SU-DHL-6 (cell line): ENCODE measurements at regions not wholly inside any gene's neighbourhood (a gene's known extent, or its start where the extent isn't known, plus 50 kb on each side); places are given as distances from the start of the nearest gene placed in this dataset.

Experiments used
- H2AFZ ChIP-seq: fragments of 200-600 bp; sonication (generic); 2 replicates; pipeline ENCODE4 v1.6.1; 2014; ENCODE audit warnings: low read depth, mild to moderate bottlenecking, moderate library complexity, mixed read lengths, antibody characterized with exemption, low read length; ENCODE audit not compliant: severe bottlenecking
- H3F3A ChIP-seq: fragments of 200-600 bp; shearing (Covaris generic); 2 replicates; pipeline ENCODE4 v1.6.0; 2016; ENCODE audit warnings: antibody characterized with exemption, mild to moderate bottlenecking; ENCODE audit not compliant: insufficient read depth
- H3K27ac ChIP-seq: fragments of 200-600 bp; sonication (generic); 2 replicates; pipeline ENCODE4 v1.5.1; 2016; ENCODE audit warnings: low read depth, mild to moderate bottlenecking, low read length, moderate library complexity, mixed read lengths
- H3K27me3 ChIP-seq: fragments of 200-600 bp; sonication (generic), shearing (Covaris generic); 2 replicates; pipeline ENCODE4 v1.6.0; 2014; ENCODE audit warnings: mild to moderate bottlenecking, low read length
- H3K36me3 ChIP-seq: fragments of 200-600 bp; sonication (generic); 2 replicates; pipeline ENCODE4 v1.6.1; 2014; ENCODE audit warnings: mild to moderate bottlenecking, low read length, mixed read lengths
- H3K4me2 ChIP-seq: fragments of 300-600, 200-600 bp; shearing (Covaris generic), sonication (generic); 2 replicates; pipeline ENCODE4 v1.6.0; 2014; ENCODE audit warnings: low read length, low read depth, mild to moderate bottlenecking; ENCODE audit not compliant: poor library complexity, severe bottlenecking
- H3K4me3 ChIP-seq: fragments of 200-600 bp; sonication (generic); 2 replicates; pipeline ENCODE4 v1.5.1; 2014; ENCODE audit warnings: antibody characterized with exemption, low read length, mild to moderate bottlenecking, mixed read lengths; ENCODE audit not compliant: insufficient read depth, poor library complexity, severe bottlenecking
- H3K79me2 ChIP-seq: fragments of 200-600 bp; sonication (generic); 2 replicates; pipeline ENCODE4 v1.6.1; 2014; ENCODE audit warnings: mild to moderate bottlenecking, low read length, moderate library complexity; ENCODE audit not compliant: insufficient read depth
- H3K9ac ChIP-seq: fragments of 200-600 bp; sonication (generic); 2 replicates; pipeline ENCODE4 v1.7.0; 2014; ENCODE audit warnings: mild to moderate bottlenecking, low read length
- H3K9me2 ChIP-seq: fragments of 200-600 bp; sonication (generic); replicated peaks from 2 replicates; pipeline ENCODE4 v1.6.1; 2014; ENCODE audit warnings: low read length; ENCODE audit not compliant: insufficient read depth
- H3K9me3 ChIP-seq: fragments of 200-600 bp; sonication (generic); 2 replicates; pipeline ENCODE4 v1.6.1; 2014; ENCODE audit warnings: low read length, mixed read lengths; ENCODE audit not compliant: insufficient read depth
- H4K20me1 ChIP-seq: fragments of 200-600 bp; sonication (generic); 2 replicates; pipeline ENCODE4 v1.6.1; 2014; ENCODE audit warnings: low read depth, mild to moderate bottlenecking, antibody characterized with exemption, low read length, moderate library complexity, mixed read lengths
- EZH2phosphoT487 ChIP-seq: fragments of 200-600 bp; sonication (generic), shearing (Covaris generic); conservative IDR thresholded peaks from 2 replicates; pipeline ENCODE4 v1.6.1; 2018; ENCODE audit warnings: mild to moderate bottlenecking, antibody characterized with exemption, low read length, moderate library complexity, mixed read lengths
- TF ChIP-seq, protein P1 (sequence below): fragments of 200-600 bp; sonication (generic); IDR thresholded peaks from one replicate; pipeline ENCODE4 v1.5.1; 2017; ENCODE audit warnings: antibody characterized with exemption, mild to moderate bottlenecking, low read length, moderate library complexity; ENCODE audit not compliant: insufficient read depth, poor library complexity, severe bottlenecking

DNA sequence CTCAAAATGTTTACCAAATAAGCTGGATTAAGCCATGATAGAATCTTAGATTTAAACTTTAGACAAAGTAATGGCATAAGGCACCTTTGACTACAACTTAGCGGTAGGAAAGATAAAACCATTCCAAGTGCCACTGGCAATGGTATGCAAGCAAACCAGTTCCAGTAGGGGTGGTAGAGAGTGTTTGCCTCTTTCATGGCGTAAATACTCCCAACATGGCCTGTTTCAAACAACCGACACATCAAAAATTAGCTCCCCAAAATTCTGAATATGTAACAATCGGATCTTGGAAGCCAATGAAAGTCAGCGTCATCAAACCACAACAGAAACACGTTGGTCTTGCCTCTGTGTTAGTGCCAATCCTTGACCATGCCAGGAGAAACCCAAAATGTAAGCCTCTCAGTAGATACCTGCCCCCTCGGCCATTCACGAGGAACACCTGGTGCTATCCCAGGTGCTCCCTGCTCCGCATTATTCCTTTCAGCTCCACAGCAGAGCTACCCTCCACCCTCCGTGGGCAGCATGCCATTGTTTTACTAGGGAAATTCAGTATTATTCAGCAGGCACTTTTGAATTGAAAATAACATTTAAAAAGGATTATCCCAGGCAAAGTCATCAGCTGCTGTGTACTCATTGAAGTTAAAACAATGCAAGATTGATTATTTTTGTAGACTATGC lies 307.8 kb upstream of the CDH11 start:
- Histone ChIP-seq H3K9me2 (no peaks in the 10 kb centered on the region), H3F3A (no peaks in the 10 kb centered on the region), H4K20me1 (no peaks in the 10 kb centered on the region), H3K27ac (no peak overlapping the region), H3K36me3 (no peaks in the 10 kb centered on the region), H3K9me3 (no peaks in the 10 kb centered on the region), H3K4me2 (no peak overlapping the region), H2AFZ (no peak overlapping the region), H3K79me2 (no peaks in the 10 kb centered on the region), H3K27me3 (no peaks in the 10 kb centered on the region), H3K4me3 (no peak overlapping the region), H3K9ac (no peak overlapping the region)
- TF ChIP-seq, protein P1, sequence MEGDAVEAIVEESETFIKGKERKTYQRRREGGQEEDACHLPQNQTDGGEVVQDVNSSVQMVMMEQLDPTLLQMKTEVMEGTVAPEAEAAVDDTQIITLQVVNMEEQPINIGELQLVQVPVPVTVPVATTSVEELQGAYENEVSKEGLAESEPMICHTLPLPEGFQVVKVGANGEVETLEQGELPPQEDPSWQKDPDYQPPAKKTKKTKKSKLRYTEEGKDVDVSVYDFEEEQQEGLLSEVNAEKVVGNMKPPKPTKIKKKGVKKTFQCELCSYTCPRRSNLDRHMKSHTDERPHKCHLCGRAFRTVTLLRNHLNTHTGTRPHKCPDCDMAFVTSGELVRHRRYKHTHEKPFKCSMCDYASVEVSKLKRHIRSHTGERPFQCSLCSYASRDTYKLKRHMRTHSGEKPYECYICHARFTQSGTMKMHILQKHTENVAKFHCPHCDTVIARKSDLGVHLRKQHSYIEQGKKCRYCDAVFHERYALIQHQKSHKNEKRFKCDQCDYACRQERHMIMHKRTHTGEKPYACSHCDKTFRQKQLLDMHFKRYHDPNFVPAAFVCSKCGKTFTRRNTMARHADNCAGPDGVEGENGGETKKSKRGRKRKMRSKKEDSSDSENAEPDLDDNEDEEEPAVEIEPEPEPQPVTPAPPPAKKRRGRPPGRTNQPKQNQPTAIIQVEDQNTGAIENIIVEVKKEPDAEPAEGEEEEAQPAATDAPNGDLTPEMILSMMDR = no peak
- TF ChIP-seq EZH2phosphoT487 = no peak

DNA sequence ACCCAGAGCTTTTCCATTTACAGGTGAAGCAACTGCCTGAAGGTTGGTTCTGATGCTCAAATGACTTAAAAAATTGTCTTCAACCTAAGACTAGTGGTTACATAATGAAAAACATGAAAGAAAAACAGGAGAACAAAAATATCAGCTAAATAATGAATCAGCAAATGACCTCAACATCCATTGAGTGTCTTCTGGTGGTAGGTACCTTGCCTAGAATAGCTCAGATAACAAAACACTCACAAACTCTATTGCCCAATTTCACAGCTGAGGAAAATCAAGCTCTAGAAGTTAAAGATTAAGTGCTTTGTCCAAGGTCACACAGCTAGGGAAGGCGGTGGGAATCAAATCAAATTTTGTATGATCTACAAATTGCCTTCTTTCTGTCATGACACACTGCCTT lies 304.6 kb upstream of the CDH11 start:
- no peak overlapping the region for H3K4me3 ChIP-seq
- no peaks in the 10 kb centered on the region for H3F3A ChIP-seq
- no peak overlapping the region for H3K27ac ChIP-seq
- no peaks in the 10 kb centered on the region for H4K20me1 ChIP-seq
- H2AFZ ChIP-seq = no peak overlapping the region
- H3K36me3 ChIP-seq = no peaks in the 10 kb centered on the region
- no peaks in the 10 kb centered on the region for H3K27me3 ChIP-seq
- no peak for TF ChIP-seq EZH2phosphoT487
- TF ChIP-seq, protein P1 = no peak
- H3K4me2 ChIP-seq = no peak overlapping the region
- no peaks in the 10 kb centered on the region for H3K79me2 ChIP-seq
- H3K9me2 ChIP-seq = no peaks in the 10 kb centered on the region
- no peak overlapping the region for H3K9ac ChIP-seq
- H3K9me3 ChIP-seq = no peaks in the 10 kb centered on the region

DNA sequence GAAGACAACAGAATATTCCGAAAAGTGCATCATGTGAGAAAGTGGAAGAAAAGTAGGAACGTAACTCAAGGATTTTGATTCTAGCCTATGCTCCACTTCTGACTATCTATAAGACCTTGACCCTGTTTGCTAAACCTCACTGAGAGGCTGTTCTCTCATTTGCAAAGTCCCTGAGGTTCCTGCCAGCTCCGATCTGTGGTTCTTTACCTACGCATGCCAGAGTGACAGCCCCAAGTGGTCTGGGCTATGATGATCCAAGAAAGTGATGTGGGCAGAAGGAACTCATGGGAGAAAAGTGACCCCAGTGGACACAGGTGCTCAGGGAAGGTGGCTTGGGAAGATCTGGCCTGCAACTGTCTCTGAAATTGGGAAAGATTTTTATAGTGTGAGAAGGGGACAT lies 301.1 kb upstream of the CDH11 start:
- H2AFZ ChIP-seq = no peak overlapping the region
- TF ChIP-seq, protein P1 = no peak
- no peak for TF ChIP-seq EZH2phosphoT487
- no peak overlapping the region for H3K4me2 ChIP-seq
- H3K9ac ChIP-seq = no peak overlapping the region
- H3K27me3 ChIP-seq = no peaks in the 10 kb centered on the region
- no peak overlapping the region for H3K4me3 ChIP-seq
- no peaks in the 10 kb centered on the region for H3K36me3 ChIP-seq
- H3K9me3 ChIP-seq = no peaks in the 10 kb centered on the region
- H3K79me2 ChIP-seq = no peaks in the 10 kb centered on the region
- H4K20me1 ChIP-seq = no peaks in the 10 kb centered on the region
- no peaks in the 10 kb centered on the region for H3F3A ChIP-seq
- H3K27ac ChIP-seq = no peak overlapping the region
- H3K9me2 ChIP-seq = no peaks in the 10 kb centered on the region

DNA sequence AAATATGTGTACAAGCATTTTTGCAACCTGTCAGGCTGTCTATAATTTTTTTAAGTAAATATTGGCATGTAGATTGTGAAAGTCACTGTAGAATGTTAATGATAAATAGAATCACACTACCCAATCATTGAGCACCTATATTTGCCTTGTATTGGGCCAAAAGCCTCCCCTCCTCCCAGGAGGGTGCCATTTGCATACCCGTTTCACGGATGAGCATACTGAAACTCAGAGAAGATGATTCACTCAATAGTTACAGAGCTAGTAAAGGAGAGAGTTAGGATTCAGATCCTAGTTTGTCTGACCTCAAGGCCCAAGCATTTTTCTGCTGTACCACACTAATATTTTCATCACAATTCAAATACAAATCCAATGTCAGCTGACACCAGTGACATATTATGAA lies 299.7 kb upstream of the CDH11 start:
- no peak overlapping the region for H3K4me2 ChIP-seq

More for the DNA sequence above, 299.7 kb upstream of the CDH11 start:
- Histone ChIP-seq H3K36me3 (no peaks in the 10 kb centered on the region), H4K20me1 (no peaks in the 10 kb centered on the region), H3K4me3 (no peak overlapping the region), H2AFZ (no peak overlapping the region), H3K9ac (no peak overlapping the region), H3F3A (no peaks in the 10 kb centered on the region), H3K27me3 (no peaks in the 10 kb centered on the region), H3K9me2 (no peaks in the 10 kb centered on the region), H3K79me2 (no peaks in the 10 kb centered on the region), H3K27ac (no peak overlapping the region), H3K9me3 (no peaks in the 10 kb centered on the region)
- TF ChIP-seq, protein P1 = no peak
- no peak for TF ChIP-seq EZH2phosphoT487
